ENCODE measurements at regions not wholly inside any gene's neighbourhood (a gene's known extent, or its start where the extent isn't known, plus 50 kb on each side); places are given as distances from the start of the nearest gene placed in this dataset.

- TF ChIP-seq CTCF (IDR thresholded peaks at IDR 0.05) (no peak), POLR2A (IDR thresholded peaks at IDR 0.05) (no peak)
Observed at GRCh38 chr5:156189628-156190027, 137.3 kb upstream of the SGCD start.
